NCI-H524 treated with DMSO at 0.1 percent for 48 hours (cell line): ENCODE measurements at regions not wholly inside any gene's neighbourhood (a gene's known extent, or its start where the extent isn't known, plus 50 kb on each side); places are given as distances from the start of the nearest gene placed in this dataset.
"Not testable (repeated sequence)": the region's sequence is repeated elsewhere in the genome, so short reads cannot be mapped to it uniquely, and the experiment has no call there.

Experiments used
- DNase-seq: peaks from one replicate; lab custom pipeline; 2025; lab: John Stamatoyannopoulos, UW

DNA sequence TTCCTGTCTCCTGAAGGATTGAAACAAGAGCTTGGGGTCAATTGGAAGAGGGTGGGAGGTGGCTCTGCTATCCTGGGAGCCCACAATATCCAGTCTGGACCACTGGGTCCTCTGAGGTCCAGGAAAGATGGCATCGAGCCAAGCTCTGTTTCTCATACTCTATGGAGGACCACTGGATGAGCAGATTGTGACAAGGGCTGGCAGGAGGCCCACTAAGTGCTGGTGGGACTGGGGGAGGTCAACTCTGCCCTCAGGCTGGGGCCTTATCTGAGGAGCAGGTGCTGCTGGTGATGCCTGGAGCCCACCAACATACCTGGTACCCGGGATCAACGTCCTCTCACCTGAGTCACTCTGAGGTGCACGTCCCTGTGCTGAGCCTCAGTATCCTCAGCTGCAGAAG, 142.4 kb downstream of the NDUFA10 start:
- no peak for DNase-seq

DNA sequence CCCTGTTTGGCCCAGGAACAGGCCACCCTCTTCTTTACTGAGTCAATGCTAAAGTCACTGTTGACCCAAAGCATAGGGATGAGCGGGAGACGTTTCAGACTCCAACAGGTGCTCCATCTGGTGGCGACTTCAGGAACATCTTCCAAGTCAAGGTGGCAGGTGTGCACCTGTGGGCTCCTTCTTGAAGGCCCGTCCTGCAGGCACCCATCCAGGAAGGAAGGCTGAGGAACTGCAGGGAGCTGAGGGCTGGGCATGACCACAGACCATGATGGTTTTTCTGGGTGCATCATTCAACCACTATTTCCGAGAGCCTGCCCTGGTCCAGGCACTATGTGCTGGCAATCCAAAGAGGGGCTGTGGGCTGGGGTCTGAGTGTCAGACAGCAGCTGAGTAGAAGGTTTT, 142.8 kb downstream of the NDUFA10 start:
- DNase-seq: no peak

DNA sequence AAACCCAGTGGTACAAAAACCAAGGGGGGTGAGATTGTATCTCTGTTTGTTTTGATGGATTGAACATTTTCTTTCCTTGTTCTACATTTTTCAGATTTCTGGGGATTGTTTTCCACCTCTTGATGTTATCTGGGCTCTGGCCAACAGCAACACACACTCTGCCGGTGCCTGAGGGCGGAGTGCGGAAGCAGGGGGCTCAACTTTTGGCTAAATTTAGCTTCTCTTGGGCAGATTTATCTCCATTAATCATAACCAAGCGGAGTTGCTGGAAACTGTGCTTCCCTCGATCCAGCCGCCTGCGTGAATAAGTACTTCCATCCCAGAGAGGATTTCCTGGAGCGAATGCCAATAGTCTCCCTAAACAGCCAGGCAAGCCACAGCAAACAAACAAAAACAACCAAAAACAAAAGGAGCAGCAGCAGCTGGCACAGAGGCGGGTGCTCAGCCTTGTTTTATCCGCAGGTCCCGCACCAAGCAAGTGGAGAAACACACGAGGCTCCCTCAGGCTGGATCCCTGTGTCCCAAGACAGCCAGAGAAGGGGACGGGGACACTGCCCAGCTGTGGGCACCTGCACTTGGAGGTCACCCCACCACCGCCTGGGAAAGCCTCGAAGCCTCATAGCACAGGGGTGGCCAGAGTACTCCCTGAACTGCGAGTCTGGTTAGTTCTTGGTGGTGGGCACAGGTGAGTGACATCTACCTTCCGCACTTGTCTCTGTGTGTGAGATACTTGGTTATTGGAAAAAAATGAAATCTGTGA, 143.4 kb downstream of the NDUFA10 start:
- no peak for DNase-seq

DNA sequence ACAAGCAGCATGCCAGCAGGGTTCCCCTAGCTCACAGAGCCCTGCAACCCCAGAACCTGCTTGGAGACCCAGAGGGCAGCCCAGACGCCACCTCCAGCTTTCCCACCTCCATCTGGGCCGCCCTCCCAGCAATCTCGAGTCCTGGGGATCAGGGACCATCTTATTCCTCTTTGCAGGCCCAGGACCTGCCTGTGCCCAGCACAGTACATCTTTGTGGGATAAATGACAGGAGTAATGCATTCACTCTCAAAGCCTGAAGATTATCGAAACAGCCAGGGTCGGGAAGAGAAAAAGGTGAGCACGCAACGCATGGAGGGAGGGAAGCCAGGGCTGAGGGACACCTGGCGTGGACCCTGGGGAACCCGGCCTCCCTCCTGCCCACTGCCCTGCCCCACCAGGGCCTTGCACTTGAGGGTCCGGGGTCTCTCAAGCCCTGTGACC, 144.1 kb downstream of the NDUFA10 start:
- no peak for DNase-seq

DNA sequence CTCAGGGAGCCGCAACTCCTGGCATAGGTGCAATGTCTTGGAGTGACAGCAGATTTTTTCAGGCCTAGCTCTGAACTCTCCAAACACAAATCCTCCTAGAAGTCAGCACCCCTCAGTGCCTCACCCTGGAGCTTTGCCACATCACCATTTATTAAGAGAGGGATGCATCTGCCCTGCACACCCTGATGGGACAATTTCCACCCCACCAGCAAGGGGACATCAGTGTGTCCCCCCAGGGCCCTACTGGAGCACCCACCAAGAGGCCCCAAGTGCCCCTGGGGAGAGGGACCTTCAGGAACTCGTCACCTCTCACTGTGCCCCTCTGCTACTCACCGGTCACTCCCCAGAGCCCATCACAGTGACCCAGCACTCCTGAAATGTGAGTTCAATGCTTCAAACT, 144.7 kb downstream of the NDUFA10 start:
- no peak for DNase-seq

DNA sequence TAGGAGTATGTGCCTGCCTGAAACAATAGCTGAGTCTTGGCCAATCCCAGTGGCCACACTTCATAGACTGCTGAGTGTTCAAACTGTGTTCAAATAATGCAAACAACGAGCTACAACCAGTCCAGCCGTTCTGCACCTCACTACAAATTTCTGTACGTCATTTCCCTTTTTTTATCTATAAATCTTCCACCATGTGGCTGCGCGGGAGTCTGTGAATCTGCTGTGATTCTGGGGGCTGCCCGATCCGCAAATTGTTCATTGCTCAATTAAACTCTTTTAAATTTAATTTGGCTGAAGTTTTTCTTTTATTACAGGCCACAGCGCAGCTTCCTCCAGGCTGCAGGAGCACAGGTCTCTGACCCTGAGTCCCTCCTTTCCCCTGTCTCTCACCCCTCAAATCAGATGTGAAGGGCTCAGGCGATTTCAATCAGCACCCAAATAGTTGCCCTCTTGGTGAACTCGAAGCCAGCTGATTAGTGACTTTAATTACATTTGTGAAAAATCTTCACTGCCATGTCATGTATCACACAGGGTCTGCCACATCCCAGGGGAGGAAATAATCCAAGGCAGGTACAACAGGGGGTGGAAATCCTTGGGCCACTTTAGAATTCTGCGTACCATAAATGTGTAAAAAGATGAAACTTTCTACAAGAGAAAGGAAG, 145.6 kb downstream of the NDUFA10 start:
- DNase-seq: no peak

DNA sequence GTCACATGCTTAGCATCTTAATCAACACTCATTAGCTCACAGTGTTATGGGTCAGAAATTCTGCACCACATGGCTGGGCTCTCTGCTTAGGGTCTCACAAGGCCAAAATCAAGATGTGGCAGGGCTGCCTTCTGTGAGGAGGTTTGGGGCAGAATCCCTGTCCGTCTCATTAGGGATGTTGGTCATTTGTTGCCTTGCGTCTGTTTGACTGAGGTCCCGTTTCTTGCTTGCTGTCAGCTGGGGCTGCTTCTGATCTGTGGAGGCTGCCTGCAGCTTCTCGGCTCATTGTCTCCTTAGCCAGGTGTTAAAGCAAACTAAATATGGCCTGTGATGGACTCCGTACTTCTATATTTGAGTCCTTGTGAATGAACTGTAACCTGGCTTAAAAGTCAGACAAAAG, 146.5 kb downstream of the NDUFA10 start:
- DNase-seq: no peak

DNA sequence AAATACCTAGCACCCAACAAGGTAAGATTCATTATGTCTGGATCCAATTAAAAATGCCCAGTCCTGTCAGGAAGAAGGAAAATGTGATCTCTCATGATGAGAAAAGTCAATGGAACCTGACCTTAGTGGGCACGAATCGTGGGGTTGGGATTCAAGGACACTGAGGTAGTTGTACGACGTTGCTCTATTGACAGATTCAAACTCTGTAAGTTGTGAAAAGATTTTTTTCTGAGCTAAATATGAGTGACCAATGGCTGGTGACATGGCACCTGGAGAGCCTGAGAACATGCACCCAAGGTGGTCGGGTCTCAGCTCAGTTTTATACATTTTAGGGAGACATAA, 148.2 kb downstream of the NDUFA10 start:
- no peak for DNase-seq

DNA sequence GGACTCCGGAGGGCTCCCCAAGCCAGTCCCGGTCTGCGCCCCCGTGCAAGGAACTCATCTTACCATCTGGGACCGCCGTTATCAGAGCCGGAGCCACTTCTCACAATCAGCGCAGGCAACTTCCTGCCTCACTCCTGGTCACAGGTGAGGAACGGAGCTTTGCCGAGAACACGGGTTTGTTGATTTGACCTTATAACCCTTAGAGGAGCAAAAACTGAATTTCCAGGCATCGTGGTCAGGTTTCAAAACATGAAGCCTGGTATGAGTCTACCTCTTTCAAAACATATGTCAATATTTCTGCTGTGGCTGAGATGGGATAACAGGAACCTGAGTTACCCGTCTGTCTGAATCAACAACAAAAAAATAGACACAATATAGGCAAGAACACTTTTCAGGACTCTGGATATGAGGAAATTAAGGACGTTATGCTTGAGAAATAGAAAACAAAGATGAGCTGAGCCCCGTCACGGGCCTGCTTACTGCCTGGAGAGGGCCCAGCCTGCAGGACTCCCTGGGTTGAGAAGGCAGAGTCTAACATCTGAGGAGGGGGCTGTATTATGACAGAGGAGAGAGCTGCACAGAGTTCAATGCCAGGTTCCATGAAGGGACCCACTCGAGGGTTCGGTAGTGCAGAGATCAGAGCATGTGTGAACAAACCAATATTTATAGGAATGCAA, 148.7 kb downstream of the NDUFA10 start:
- no peak for DNase-seq

DNA sequence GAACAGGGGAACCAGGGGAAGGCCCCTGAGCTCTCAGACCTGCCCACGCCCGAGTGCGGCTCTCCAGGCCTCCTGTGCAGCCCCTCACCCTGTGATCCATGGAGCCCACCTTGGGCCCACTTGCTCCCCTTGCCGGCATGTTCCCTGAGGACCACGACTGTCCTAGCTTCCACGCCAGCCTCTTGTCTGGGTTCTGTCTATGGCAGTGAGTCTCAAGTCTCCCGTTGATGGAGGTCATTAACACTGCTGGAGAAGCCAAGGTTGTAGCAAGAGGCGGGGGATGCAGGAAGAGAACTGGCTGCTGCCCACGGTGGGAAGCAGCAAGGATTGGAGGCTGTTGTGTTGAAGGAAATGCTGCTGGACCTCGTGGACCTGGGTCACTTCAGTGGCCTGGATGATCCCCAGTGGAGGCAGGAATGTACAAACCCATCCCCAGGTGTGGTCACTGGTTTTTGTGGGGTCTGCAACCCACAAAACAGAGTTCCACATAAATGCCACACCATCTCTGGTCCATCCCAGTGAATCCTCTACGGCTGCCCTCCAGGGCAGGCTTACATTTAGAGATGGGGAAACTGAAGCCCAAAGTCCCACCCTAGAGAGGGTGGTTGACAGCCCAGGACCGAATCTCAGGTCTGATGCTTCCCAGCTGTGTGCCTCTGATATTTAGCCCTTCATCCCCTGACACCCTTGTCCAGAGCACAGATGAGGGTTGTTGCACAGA, 150.3 kb downstream of the NDUFA10 start:
- DNase-seq: no peak

DNA sequence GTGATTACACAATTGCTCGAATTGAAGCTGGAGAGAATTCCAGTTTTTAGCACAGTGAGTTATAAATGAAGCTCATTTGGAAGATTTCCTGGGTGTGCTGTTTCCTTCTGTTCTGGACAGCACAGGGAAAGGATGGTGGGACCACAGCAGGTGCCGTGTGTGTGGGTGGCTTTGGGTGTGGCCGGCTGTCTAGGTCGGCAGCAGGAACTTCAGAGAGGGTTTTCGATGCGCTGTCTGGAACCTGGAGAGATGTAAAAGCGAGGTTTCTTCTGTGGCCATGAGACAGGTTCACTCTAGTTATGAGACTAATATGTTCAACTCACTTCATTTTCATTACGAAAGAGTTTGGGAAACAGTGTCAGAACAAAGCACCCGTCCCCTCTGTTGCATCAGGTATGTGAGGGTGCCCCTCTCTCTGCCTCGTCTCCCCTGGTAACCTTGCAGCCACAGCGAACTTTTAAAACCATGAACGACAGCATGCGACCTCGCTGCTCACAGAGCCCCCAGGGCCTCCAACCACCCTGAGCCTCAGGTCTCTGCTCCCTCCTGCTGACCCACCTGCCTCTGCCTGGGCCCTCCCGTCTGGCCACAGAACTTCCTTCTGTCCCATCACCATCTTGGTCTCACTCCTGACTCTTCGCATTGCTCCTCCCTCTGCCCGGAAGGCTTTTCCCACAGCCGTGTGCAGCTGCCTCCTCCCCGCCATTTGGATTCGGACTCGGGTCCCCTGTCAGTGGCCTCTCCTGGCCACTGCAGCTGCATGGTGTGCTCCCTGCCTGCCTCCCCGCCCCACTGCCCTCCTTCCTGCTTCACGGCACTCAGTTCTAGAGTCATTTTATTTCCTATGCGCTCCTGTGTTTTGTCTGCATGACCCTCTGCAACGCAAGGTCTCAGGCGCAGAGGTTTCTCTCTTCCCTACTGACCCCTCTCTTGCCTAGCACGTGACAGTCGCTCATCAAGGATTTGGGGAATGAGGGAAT, 151.2 kb downstream of the NDUFA10 start:
- DNase-seq: no peak

DNA sequence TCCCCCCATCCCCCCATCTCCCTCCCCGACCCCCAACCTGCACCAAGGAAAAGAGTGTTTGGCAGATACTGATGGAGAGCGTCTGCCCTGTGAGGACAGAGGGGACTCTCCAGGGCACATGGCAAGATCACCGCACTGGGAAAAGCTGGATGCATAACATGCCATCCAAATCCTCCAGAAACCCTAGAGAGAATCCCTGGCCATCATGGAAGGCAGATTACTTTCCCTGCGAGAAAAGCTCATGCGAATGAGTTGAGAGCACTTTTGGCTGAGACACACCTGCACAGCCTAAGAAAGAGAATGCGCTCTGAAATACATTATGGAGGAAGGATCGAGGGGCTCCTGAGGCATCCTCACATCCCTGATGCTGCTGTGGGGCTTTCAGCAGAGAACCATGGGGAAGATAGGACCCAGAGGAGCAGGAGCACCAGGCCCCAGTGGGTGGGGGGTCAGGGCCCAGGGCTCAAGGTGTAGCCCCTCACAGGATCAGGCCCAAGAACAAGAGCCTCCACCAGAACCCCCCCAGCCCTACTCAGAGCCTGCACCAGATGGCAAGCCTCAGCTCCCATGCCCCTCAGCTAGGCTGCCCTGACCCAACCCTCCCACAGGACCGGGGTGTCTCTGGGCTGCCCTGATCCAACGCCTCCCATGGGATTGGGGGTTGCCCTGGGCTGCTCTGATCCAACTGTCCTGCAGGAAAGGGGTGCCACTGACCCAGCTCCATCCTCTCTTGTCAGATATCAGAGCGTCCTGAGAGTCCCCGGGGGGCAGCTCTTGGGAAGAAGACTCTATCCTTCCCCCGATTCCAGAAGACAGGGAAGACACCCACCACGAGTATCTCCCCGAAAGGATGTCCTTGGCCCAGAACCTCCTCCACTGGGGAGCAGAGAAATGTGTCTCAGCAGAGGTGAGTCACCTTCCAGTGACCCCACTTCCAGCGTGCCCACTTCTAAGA, 153.4 kb downstream of the NDUFA10 start:
- no peak for DNase-seq

DNA sequence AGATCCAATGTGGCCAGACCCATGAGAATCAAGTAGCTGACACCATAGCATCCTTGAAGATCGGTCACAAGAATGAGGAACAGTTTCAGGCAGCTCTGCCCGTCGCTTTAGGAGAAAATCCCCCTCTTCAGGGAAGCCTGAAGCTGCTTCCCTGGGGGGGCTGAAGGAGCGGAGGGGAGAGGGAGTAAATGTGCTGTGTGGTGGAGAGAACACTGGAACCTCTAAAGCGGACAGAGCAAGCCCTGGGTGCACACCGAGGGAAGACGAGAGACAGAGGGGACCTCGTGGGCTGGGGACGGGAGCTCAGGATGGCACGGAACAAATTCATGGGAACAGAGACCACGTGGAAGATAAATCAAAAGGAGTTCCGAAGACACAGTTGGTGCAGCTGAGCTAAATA, 154.3 kb downstream of the NDUFA10 start:
- DNase-seq: no peak

DNA sequence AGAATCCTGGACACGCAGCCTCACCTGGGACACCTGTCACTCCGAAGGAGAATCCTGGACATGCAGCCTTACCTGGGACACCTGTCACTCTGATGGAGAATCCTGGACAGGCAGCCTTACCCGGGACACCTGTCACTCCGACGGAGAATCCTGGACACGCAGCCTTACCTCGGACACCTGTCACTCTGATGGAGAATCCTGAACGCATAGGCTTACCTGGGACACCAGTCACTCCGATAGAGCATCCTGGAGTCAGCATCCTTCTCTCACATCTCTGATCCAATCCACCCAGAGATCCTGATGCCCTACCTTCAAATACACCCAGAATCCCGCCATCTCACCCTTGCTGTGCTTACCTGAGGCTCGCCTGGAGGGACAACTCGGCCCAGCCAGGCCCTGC, 154.9 kb downstream of the NDUFA10 start:
- no peak for DNase-seq

DNA sequence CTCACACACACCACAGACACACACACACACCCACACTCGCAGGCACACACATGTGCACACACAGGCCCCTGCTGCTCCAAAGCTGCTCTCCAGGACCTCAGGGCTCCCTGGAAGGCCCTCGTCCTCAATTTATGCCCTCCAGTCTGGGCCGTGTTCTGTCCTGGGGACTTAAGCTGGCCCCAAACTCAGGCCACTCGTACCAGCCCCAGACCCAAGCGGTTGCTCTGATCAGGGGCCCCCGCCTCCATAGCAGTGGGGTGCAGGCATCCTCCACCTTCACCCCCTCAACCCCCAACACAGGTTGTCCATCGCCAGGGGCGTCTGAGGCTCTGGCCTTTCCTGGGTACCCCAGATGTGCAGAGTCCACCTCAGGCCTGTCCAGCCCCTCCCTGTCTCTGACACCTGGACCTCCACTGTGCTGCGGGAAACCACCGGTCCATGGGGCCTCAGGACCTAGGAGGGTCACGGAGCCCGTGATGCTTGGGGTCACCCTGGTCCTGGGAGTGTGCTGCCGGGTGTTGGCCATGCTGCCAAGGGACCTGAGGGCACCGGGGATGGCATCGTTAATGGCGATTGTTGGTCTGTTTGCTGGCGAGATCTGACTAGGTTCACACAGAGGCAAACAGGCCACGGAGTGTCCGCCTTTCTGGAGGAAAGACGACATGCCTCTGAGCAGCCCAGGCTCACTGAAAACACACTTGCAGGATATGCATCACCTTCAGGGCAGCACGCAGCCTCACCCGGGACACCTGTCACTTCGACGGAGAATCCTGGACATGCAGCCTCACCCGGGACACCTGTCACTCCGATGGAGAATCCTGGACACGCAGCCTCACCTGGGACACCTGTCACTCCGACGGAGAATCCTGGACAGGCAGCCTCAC, 155.6 kb downstream of the NDUFA10 start:
- DNase-seq: no peak

DNA sequence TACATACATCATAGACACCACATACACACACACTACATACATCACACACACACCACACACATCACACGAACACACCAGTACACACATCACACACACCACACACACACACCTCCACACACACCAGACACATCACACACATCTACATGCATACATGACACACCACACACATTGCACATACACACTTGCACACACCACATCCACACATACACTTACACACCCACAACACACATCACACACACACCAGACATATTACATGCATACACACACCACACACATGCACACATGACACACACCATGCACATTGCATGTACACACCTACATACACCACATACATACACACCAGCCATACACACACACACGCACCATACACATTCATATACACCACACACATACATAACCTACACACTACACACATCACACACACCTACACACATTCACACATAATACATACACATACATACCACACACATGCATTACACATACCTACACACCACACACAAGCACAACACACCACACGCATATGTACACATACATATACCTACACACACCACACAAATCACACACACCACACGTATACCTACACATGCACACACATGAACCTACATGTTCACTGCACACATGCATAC, 156.5 kb downstream of the NDUFA10 start:
- no peak for DNase-seq

DNA sequence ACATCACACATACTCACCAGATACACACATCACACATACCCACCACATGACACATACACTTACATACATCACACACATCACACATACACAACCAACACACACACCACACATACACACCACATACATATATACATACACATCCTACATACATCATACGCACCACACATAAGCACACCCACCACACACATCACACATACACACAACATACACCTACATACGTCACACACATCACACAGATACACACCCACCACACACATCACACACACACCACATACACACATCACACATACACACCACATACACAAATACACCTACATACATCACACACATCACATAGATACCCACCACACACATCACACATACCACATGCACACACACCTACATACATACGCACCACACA, 158.4 kb downstream of the NDUFA10 start:
- no peak for DNase-seq

DNA sequence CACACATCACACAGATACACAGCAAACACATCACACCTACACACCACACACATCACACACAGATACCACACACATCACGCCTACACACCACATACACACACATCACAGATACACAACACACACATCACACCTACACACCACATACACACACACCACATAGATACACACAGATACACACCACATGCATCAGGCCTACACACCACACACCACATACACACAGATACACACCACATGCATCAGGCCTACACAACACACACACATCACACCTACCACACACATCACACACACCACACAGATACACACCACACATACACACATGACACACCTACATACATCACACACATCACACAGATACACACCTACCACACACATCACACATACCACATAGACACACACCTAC, 158.8 kb downstream of the NDUFA10 start:
- no peak for DNase-seq

DNA sequence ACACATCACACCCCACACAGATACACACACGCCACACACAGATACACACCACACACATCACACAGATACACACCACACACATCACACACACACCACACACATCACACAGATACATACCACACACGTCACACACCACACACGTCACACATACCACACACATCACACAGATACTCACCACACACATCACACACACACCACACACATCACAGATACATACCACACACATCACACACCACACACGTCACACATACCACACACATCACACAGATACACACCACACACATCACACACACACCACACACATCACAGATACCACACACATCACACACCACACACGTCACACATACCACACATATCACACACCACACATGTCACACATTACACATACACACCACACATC, 159.3 kb downstream of the NDUFA10 start:
- DNase-seq: not testable (repeated sequence)
